ENCODE measurements at regions not wholly inside any gene's neighbourhood (a gene's known extent, or its start where the extent isn't known, plus 50 kb on each side); places are given as distances from the start of the nearest gene placed in this dataset.

DNA sequence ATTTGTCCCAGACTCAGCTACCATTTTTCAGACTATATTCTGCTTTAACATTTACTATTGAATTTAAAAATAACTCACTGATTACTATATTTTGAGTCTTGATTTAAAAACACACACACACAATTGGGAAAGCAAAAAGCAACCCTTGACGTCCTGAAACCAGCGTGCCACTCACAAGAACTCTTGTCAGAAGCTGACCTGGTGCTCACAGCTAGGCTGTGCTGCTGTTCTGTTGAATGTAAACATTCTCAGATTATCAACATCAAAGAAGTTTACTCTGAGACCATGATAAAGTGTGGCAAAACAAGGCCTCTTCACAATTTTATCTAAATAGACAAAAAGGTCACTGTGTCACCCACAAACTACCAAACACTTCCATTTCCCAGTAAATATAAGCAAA lies 62.6 kb upstream of the CACNA2D1 start:
- no peak overlapping the region for H3K27ac Mint-ChIP-seq

More for the DNA sequence above, 62.6 kb upstream of the CACNA2D1 start:
- no peak overlapping the region for H3K27ac ChIP-seq (ENCODE audit: low read depth)
- ATAC-seq (no peak), DNase-seq (ENCODE audit: low spot score) (no peak)
- H3K9me3 Mint-ChIP-seq: peaks cover 17% of the 10 kb centered on the region
- no peaks in the 10 kb centered on the region for H3F3A ChIP-seq (replicated peaks; ENCODE audit: low read depth)
- H3K36me3 ChIP-seq (ENCODE audit: insufficient read depth): no peaks in the 10 kb centered on the region
- H3K4me1 ChIP-seq (ENCODE audit: insufficient read depth): peaks cover 6% of the 10 kb centered on the region; the same call in 1 of the 2 replicates
- no peaks in the 10 kb centered on the region for H3K79me2 ChIP-seq (replicated peaks; ENCODE audit: insufficient read depth)
- H3K4me2 ChIP-seq: no peak overlapping the region
- H2AFZ ChIP-seq: no peak overlapping the region
- no peaks in the 10 kb centered on the region for H4K20me1 ChIP-seq (replicated peaks; ENCODE audit: insufficient read depth)
- peaks cover 9% of the 10 kb centered on the region for H3K4me1 Mint-ChIP-seq
- no peak overlapping the region for H3K4me3 Mint-ChIP-seq
- no peak overlapping the region for H3K4me3 ChIP-seq
- no peak for TF ChIP-seq ZNF114 (CRISPR knock-in tag; IDR thresholded peaks at IDR 0.05)
- no peak for TF ChIP-seq EZH2 (IDR thresholded peaks at IDR 0.05; ENCODE audit: low read depth, unreplicated experiment)
- TF ChIP-seq ZNF462 (CRISPR knock-in tag; IDR thresholded peaks at IDR 0.05): no peak
- TF ChIP-seq, protein P1, sequence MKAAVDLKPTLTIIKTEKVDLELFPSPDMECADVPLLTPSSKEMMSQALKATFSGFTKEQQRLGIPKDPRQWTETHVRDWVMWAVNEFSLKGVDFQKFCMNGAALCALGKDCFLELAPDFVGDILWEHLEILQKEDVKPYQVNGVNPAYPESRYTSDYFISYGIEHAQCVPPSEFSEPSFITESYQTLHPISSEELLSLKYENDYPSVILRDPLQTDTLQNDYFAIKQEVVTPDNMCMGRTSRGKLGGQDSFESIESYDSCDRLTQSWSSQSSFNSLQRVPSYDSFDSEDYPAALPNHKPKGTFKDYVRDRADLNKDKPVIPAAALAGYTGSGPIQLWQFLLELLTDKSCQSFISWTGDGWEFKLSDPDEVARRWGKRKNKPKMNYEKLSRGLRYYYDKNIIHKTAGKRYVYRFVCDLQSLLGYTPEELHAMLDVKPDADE (IDR thresholded peaks at IDR 0.05): no peak
- no peak for TF ChIP-seq STAT1 (IDR thresholded peaks at IDR 0.05; ENCODE audit: unreplicated experiment)
- no peak for TF ChIP-seq REST (IDR thresholded peaks at IDR 0.05; ENCODE audit: unreplicated experiment)
- TF ChIP-seq POLR2AphosphoS5 (IDR thresholded peaks at IDR 0.05; ENCODE audit: low read depth): no peak
- TF ChIP-seq JUNB (IDR thresholded peaks at IDR 0.05; ENCODE audit: unreplicated experiment): no peak
- no peak for TF ChIP-seq NANOG (IDR thresholded peaks at IDR 0.05; ENCODE audit: borderline replicate concordance)
- TF ChIP-seq EZH2phosphoT487 (IDR thresholded peaks at IDR 0.05; ENCODE audit: unreplicated experiment): no peak
- TF ChIP-seq CTCF (conservative IDR thresholded peaks at IDR 0.05; ENCODE audit: low read depth in 2 of 2): no peak
- TF ChIP-seq ZNF331 (CRISPR knock-in tag; IDR thresholded peaks at IDR 0.05; ENCODE audit: low read depth): no peak
- TF ChIP-seq CREB1 (CRISPR knock-in tag; IDR thresholded peaks at IDR 0.05; ENCODE audit: low read depth): no peak
- no peaks in the 10 kb centered on the region for H3K27me3 Mint-ChIP-seq (ENCODE audit: insufficient read depth, low read depth, poor library complexity)
- no peaks in the 10 kb centered on the region for H3K27me3 ChIP-seq (ENCODE audit: insufficient read depth)
- peaks cover 21% of the 10 kb centered on the region for H3K36me3 Mint-ChIP-seq (ENCODE audit: low read depth)
- no peaks in the 10 kb centered on the region for H3K9me2 ChIP-seq (ENCODE audit: insufficient read depth)

Data from GM23338 (cell line).